Smooth muscle cell (in vitro differentiated cells): ENCODE measurements at regions not wholly inside any gene's neighbourhood (a gene's known extent, or its start where the extent isn't known, plus 50 kb on each side); places are given as distances from the start of the nearest gene placed in this dataset.
"Not testable (repeated sequence)": the region's sequence is repeated elsewhere in the genome, so short reads cannot be mapped to it uniquely, and the experiment has no call there.

Source experiments
- DNase-seq: peaks from one replicate; lab custom pipeline; 2025; ENCODE audit not compliant: unreplicated experiment; lab: John Stamatoyannopoulos, UW
- H2AFZ ChIP-seq: fragments of 200-600 bp; sonication (generic); 2 replicates; pipeline ENCODE4 v1.6.0; 2016; ENCODE audit warnings: antibody characterized with exemption, low read depth, mild to moderate bottlenecking
- H3F3A ChIP-seq: fragments of 200-600 bp; sonication (generic); 2 replicates; pipeline ENCODE4 v1.6.0; 2017; ENCODE audit warnings: antibody characterized with exemption, low read depth
- H3K27ac ChIP-seq: fragments of 200-600 bp; sonication (generic); 2 replicates; pipeline ENCODE4 v1.5.1; 2016; ENCODE audit warnings: low read depth, mild to moderate bottlenecking
- H3K27me3 ChIP-seq: fragments of 200-600 bp; sonication (generic); 2 replicates; pipeline ENCODE4 v1.6.1; 2016; ENCODE audit warnings: low read depth, mild to moderate bottlenecking
- H3K36me3 ChIP-seq: fragments of 200-600 bp; sonication (generic); 2 replicates; pipeline ENCODE4 v1.5.1; 2016; ENCODE audit warnings: low read depth
- H3K4me1 ChIP-seq: fragments of 200-600 bp; sonication (generic); 2 replicates; pipeline ENCODE4 v1.5.1; 2016; ENCODE audit warnings: low read depth
- H3K4me2 ChIP-seq: fragments of 200-600 bp; sonication (generic); 2 replicates; pipeline ENCODE4 v1.6.0; 2016; ENCODE audit warnings: mild to moderate bottlenecking
- H3K4me3 ChIP-seq: fragments of 200-600 bp; sonication (generic); 2 replicates; pipeline ENCODE4 v1.5.1; 2016; ENCODE audit warnings: mild to moderate bottlenecking
- H3K79me2 ChIP-seq: fragments of 200-600 bp; sonication (generic); 2 replicates; pipeline ENCODE4 v1.6.0; 2016; ENCODE audit warnings: low read depth, mild to moderate bottlenecking
- H3K9ac ChIP-seq: fragments of 200-600 bp; sonication (generic); 2 replicates; pipeline ENCODE4 v1.6.0; 2016; ENCODE audit warnings: low read depth
- H3K9me3 ChIP-seq: fragments of 200-600 bp; sonication (generic); replicated peaks from 2 replicates; pipeline ENCODE4 v1.5.1; 2016; ENCODE audit warnings: low read depth
- H4K20me1 ChIP-seq: fragments of 200-600 bp; sonication (generic); 2 replicates; pipeline ENCODE4 v1.6.0; 2016; ENCODE audit warnings: low read depth
- CTCF ChIP-seq: fragments of 200-600 bp; sonication (generic); IDR thresholded peaks from 2 replicates; pipeline ENCODE4 v1.5.1; 2017; ENCODE audit warnings: borderline replicate concordance, mild to moderate bottlenecking, antibody characterized with exemption; ENCODE audit not compliant: insufficient read depth, poor library complexity, severe bottlenecking
- WGBS: methylation state at CpG from one replicate; pipeline ENCODE4 v1.1.7; 2016; ENCODE audit warnings: low lambda C conversion rate; 5-methylcytosine and 5-hydroxymethylcytosine counted together

- no peak overlapping the region for H2AFZ ChIP-seq
- no peaks in the 10 kb centered on the region for H3K9me3 ChIP-seq
- no peaks in the 10 kb centered on the region for H3K79me2 ChIP-seq
- H3K4me1 ChIP-seq, result peaks cover 14% of the 10 kb centered on the region
- no peaks in the 10 kb centered on the region for H3K27me3 ChIP-seq
- H3F3A ChIP-seq, result no peaks in the 10 kb centered on the region
- no peak overlapping the region for H3K4me3 ChIP-seq
- DNase-seq, result no peak
- no peaks in the 10 kb centered on the region for H4K20me1 ChIP-seq
- H3K9ac ChIP-seq, result no peak overlapping the region
- WGBS, result 90% methylated on average over 10 of the region's 10 CpGs
- H3K36me3 ChIP-seq, result no peaks in the 10 kb centered on the region
- no peak overlapping the region for H3K4me2 ChIP-seq
- no peak overlapping the region for H3K27ac ChIP-seq
- no peak for TF ChIP-seq CTCF
These were observed 152.5 kb upstream of the SALL3 start for GRCh38 chr18:78827141-78827540.

DNA sequence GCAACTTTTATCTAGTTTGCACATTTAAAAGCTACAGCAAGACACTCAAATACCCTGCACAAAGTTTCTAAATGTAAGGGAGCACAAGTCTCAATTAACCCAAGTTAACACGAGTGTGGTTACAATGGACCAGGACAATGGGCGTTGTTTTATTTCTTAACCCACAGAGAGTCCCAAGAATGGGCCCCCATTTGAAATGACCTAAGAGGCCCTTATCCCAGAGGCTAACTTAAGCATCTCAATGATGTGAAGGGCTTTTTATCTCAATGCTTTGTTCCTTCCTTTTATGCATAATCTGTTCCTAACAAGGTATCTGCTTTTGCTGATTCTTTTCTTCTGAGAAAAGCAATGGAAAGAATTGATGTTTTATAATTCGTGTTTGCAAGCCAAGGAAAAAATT, 151.5 kb upstream of the SALL3 start:
- no peak for DNase-seq
- no peak overlapping the region for H3K27ac ChIP-seq
- no peaks in the 10 kb centered on the region for H3F3A ChIP-seq
- TF ChIP-seq CTCF, result no peak
- H3K4me1 ChIP-seq, result peaks cover 14% of the 10 kb centered on the region
- H3K4me3 ChIP-seq, result no peak overlapping the region
- WGBS, result 85% methylated on average over 3 of the region's 3 CpGs
- no peaks in the 10 kb centered on the region for H4K20me1 ChIP-seq
- no peak overlapping the region for H3K9ac ChIP-seq
- no peak overlapping the region for H2AFZ ChIP-seq
- no peaks in the 10 kb centered on the region for H3K36me3 ChIP-seq
- no peaks in the 10 kb centered on the region for H3K79me2 ChIP-seq
- H3K9me3 ChIP-seq, result no peaks in the 10 kb centered on the region
- H3K4me2 ChIP-seq, result no peak overlapping the region
- H3K27me3 ChIP-seq, result no peaks in the 10 kb centered on the region

DNA sequence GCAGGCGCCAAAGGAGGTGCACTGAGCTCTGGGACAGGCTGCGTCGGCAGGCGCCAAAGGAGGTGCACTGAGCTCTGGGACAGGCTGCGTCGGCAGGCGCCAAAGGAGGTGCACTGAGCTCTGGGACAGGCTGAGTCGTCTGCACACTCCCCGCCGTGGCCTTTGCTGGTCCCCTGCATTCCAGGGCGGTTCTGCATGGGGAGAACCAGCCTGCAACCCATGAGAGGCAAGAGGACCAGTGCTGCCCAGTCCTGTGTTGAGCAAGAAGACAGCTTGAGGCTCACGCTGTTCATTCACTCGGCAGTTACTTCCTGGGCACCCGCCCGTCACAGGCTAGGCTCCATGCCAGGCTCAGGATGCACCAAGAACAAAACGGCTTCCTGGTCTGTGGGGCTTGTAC, 150.6 kb upstream of the SALL3 start:
- DNase-seq, H3K27ac ChIP-seq, H4K20me1 ChIP-seq, H2AFZ ChIP-seq, H3K4me2 ChIP-seq, H3K9ac ChIP-seq, H3K4me3 ChIP-seq, H3K36me3 ChIP-seq, H3F3A ChIP-seq, H3K79me2 ChIP-seq, H3K9me3 ChIP-seq, H3K27me3 ChIP-seq: not testable (repeated sequence)
- WGBS, result 86% methylated on average over 16 of the region's 16 CpGs
- peaks cover 14% of the 10 kb centered on the region for H3K4me1 ChIP-seq

GRCh38 chr18:78830161-78830560, 149.5 kb upstream of the SALL3 start:
- TF ChIP-seq CTCF, result no peak
- no peak for DNase-seq
- Histone ChIP-seq H3F3A (no peaks in the 10 kb centered on the region), H3K36me3 (no peaks in the 10 kb centered on the region), H3K4me3 (no peak overlapping the region), H2AFZ (no peak overlapping the region), H3K79me2 (no peaks in the 10 kb centered on the region), H3K4me2 (no peak overlapping the region), H3K9me3 (no peaks in the 10 kb centered on the region), H3K4me1 (peaks cover 14% of the 10 kb centered on the region), H3K9ac (no peak overlapping the region), H3K27ac (no peak overlapping the region), H4K20me1 (no peaks in the 10 kb centered on the region), H3K27me3 (no peaks in the 10 kb centered on the region)
- WGBS, result 93% methylated on average over 10 of the region's 10 CpGs
